NCI-H1092 (cell line): ENCODE measurements at regions not wholly inside any gene's neighbourhood (a gene's known extent, or its start where the extent isn't known, plus 50 kb on each side); places are given as distances from the start of the nearest gene placed in this dataset.
"Not testable (repeated sequence)": the region's sequence is repeated elsewhere in the genome, so short reads cannot be mapped to it uniquely, and the experiment has no call there.

Experiments
- DNase-seq: peaks from one replicate; lab custom pipeline; 2025; lab: John Stamatoyannopoulos, UW

DNA sequence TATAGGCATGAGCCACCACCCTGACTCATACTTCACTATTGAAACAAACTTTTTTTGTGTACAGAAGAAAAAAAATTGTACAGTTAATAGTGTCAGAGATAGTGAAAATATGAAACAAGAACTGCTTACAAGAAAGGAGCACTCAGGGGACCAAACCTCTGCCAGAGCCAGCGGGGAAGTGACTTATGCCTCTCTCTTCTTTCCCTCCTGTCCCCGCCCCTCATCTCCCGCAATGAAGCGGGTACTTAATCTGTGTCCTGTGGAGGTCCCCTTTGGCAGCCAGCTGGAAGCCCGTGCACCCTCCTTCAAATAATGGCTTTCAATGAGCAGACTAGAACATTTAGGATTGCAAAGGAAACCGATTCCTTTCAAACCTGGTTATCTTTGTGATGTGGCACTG is 51.5 kb downstream of the PPIAL4A start:
- not testable (repeated sequence) for DNase-seq

DNA sequence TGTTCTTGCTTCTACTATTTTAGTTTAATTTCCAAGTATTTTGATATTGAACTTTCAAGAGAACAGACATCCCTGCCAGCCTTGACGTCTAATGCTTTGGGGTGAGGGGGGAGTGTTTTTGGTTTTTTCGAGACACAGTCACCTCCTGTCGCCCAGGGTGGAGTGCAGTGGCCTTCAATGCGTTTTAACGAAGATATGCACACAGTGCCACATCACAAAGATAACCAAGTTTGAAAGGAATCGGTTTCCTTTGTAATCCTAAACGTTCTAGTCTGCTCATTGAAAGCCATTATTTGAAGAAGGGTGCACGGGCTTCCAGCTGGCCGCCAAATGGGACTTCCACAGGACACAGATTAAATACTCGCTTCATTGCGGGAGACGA is 52.3 kb downstream of the PPIAL4A start:
- not testable (repeated sequence) for DNase-seq

DNA sequence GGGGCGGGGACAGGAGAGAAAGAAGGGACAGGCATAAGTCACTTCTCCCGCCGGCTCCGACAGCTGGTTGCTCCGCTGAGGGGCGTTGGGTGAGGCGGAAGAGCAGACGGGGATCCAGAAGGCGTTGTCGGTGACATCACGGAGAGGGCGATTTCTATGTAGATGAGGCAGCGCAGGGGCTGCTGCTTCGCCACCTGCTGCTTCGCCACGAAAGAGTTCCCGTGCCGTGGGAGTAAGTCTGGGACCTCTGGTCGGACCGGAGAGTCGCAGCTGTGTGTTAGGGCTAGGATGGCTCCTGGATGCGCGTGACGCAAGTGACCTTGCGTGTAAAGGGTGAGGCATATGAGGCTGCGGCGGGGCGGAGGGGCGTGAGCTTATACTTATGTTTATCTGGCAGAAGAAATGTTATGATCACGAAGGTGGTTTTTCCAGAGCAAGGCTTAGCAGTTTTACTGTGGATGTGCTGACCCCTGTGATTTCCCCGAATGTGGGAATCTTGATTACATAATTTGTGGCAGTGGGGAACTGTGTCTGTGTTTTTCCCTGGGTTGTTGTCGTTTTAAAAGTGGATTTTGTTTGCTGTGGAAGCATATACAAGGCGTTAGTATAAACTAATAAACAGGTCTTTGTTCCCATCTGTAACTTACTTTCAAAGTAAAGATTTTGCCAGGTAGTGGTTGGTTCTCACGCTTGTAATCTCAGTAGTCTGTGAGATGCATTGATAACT is 52.8 kb downstream of the PPIAL4A start:
- not testable (repeated sequence) for DNase-seq

DNA sequence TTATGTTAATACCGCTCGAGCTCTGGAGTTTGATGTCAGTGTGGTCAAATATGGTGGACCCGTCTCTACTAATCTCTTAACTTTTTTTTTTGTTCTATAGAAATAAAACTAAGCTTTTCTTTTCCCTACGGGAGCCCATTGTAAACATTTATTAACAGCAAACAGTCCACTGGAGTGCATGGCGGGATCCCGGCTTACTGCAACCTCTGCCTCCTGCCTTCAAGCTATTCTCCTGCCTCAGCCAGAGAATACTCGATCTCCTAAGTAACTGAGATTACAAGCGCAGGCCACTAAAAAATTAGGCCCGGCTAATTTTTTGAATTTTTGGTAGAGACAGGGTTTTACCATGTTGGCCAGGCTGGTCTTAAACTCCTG is 53.4 kb downstream of the PPIAL4A start:
- not testable (repeated sequence) for DNase-seq

DNA sequence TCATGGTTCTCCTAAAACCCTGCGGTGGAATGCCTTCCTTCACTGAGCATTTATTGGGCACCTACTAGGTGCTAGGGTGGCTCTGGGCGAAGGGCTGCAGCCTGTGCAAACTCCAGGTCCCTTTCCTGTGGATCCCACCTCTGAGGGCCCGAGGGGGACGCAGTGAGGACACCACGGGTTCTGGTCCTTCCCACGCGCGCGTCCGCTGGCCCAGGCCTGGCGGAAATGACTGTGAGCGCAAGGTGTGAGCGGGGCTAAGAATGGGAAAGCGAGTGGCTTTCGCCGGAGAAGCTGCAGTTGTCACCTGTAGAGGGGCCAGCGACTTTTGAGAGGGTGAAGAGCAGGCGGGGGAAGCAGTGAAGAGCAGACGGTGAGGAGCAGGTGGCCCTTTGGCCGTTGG is 55.1 kb downstream of the PPIAL4A start:
- not testable (repeated sequence) for DNase-seq

DNA sequence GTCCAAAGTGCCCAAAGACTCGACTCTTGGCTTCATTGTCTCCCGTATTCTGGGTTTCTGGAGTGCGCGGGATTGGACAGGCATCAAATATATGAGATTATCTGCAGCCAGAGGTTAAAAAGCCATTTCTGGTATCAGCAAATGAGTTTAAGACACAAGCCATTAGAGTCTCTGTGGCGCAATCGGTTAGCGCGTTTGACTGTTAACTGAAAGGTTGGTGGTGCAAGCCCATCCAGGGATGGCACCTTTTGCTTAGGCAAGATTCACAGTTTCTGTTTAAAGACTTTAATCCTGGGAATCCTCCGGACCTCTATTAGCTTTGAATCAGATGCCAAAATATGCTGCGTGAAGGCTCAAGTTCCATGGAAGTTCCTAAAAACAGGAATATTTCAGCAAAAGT is 55.6 kb downstream of the PPIAL4A start:
- not testable (repeated sequence) for DNase-seq

DNA sequence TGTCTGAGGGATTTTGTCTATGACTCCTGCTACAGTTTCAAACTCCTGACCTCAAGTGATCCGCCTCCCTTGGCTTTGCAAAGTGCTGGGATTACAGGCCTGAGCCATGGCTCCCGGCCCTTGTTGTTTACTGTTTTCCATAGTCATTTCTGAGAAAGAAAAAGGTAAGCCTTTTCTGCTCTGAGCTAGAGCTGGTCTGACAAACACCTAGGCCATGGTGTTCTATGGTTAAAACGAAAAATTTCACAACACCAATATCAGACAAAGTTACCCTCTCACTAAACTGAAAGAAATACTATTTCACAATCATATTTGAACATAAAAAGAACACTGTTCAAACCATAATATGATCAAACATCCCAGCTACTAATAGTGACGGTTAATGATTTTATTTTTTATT is 57.5 kb downstream of the PPIAL4A start:
- not testable (repeated sequence) for DNase-seq

DNA sequence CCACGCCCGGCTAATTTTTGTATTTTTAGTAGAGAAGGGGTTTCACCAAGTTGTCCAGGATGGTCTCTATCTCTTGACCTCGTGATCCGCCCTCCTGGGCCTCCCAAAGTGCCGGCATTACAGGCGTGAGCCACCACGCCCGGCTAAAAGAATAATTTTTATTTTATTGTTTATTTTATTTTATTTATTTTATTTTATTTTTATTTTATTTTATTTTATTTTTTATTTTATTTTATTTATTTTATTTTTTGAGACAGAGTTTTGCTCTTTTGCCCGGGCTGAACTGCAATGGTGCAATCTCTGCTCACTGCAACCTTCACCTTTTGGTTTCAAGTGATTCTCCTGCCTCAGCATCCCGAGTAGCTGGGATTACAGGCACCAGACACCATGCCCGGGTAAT is 60.2 kb downstream of the PPIAL4A start:
- DNase-seq, result not testable (repeated sequence)

DNA sequence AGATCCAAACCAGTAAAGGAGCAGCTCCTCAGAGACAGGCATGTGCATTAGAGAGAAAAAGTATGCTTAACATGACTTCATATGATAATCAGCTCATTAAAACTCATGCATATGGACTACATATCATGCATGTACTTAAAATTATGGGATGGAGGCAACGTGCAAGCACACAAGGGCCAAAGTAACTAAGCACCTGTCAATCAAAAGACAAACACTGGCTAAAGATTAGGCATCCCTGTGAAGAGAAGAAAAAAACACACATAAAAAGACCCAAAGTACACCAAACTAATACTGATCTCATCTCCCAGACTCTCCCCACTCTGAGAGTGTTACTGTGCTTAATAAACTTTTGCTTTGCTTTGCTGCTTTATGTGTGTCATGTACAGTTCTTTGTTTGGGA is 61.1 kb downstream of the PPIAL4A start:
- not testable (repeated sequence) for DNase-seq

DNA sequence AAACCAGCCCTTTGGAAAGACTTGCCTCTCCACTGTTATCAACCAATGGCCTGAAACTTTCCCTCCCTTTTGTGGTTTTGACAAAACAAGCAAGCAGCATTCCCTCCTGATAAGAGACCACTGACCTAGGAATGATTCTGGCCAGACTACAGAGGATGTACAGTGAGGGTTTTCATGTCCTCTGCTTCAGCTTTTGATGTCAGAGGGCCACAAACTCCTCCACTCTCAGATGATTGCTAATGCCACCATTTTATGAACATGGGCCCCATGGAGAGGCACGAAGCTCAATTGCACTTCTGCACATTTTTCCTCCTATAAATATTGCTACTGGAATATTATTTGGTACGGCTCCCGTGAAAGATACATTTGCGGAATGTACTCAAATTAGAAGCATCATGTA is 61.5 kb downstream of the PPIAL4A start:
- DNase-seq, result not testable (repeated sequence)

DNA sequence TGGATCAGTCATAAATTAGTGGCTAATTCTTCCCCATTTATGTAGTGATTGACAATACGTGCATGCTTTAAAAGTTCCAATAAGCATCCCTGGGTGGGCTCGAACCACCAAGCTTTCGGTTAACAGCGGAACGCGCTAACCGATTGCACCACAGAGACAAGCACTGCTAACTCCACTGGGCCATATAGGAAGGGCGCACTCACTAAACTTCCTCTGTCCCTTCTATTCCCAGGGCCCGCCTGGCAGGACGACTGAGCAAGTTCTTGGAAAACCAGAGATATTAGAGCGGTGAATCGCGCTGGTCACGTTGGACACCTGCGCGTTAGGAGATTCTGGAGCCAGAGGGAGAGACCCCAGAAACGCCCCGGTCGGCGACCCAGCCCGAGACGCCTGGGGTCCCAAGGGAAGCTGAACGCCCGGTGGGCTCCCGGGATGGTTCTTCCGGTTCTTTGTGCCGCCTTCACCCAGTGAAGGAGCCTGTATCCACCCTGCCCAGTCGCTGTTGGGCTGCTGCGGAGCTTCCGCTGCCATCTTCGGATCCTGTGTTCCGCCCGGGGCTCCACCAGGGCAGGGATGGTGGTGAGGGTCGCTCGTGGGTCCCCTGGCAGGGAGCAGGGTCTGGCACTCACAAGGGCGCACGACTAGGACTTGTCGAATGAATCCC is 62.8 kb downstream of the PPIAL4A start:
- DNase-seq, result not testable (repeated sequence)

DNA sequence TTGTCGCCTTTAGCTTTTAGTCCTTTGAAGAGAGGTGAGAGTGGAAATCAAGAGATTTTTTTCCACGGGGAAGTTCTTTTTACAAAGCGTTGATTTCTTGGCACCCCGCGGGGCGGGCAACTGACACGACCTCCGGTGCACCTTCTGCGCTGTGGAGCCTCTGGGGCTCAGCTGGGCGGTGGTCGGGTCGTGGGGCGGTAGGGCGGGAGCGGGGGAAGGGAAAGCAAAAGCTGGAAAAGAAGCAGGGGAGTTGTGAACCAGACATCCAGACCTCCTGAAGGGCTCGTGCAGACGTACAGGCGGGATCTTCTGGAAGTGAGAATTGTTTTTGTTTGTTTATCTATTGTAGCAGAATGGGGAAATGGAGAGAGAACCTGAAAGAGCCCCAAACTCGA is 63.3 kb downstream of the PPIAL4A start:
- DNase-seq, result not testable (repeated sequence)

DNA sequence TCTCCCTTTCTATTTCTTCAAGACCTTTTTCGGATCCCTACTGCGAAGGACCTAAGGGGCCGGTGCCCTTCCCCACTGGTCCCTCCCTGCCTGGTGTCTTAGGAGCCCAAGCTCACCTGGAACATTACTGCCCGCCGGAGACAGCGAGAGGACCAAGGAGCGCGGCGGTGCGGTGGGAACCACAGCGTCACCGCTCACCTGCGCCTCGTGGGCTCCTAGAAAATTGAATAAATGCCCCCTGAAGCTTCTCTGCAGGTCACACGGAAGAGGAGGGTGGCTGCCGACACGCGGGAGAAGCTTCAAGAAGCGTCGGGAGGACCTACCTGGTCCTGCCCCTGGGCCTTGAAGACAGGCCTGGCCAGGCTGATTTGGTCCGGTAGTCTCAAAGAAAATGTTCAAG is 65.2 kb downstream of the PPIAL4A start:
- DNase-seq, result no peak

DNA sequence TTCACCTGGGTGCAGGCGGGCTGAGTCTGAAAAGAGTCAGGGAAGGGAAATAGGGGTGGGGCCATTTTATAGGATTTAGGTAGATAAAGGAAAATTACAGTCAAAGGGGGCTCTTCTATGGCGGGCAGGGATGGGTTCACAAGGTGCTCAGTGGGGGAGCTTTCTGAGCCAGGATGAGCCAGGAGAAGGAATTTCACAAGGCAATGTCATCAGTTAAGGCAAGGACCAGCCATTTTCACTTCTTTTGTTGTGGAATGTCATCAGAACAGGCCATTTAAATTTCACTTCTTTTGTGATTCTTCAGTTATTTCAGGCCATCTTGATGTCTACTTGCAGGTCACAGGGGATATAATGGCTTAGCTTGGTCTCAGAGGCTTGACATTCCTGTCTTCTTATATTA is 66.4 kb downstream of the PPIAL4A start:
- DNase-seq, result not testable (repeated sequence)

DNA sequence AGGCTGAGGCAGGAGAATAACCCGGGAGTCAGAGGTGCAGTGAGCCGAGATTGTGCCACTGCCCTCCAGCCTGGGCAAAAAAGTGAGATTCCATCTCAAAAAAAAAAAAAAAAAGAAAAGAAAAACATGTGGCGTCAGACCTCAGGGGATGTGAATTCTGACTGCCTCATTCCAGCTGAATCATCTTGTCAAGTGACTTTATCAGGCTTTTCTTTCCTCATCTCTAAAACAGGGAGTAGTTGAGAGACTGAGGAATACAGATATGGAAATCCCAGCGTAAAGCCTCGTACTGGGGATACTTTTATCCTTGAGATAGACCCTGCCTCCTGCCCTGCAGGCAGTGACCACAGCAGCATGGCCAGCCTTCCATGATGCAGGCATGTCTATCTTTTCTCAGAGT is 76.4 kb downstream of the PPIAL4A start:
- DNase-seq, result not testable (repeated sequence)

DNA sequence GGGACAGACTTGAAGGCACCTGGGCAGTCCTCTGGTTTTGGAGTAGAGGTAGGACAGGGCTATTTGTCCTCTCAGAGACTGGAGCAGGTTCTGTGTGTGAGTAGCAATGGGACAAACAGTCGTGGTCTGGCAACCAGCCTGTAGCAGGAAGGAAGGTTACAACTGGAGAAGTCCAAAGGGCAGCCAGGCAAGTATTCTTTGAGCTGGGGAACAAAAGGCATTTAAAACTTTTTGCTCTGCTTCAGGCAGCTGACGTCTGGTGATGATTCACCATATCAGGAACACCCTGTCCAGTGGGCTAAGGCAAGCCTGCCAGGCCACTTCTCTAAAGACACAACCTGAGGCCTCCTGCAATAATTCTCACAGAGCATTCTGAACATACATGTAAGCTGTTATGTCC is 83.3 kb downstream of the PPIAL4A start:
- DNase-seq, result not testable (repeated sequence)

DNA sequence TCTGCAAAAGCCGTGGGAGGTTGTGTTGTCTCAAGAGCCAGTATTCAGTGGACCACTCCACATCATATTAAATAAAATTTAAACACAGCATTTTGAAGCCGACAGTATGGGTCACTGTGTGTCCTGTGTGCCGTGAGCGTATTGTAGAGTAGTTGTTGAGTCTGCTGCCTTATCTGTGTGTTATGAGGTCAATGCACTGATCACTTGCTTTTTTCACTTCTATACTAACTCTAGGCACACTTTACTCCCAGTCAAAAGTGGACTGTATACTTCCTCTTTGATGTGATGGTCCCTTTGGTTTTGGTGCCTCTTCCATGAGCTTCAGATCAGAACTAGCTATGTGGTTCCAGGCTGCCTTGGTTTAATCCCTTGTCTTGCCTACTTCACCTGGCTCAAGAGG is 84.3 kb downstream of the PPIAL4A start:
- DNase-seq, result not testable (repeated sequence)

DNA sequence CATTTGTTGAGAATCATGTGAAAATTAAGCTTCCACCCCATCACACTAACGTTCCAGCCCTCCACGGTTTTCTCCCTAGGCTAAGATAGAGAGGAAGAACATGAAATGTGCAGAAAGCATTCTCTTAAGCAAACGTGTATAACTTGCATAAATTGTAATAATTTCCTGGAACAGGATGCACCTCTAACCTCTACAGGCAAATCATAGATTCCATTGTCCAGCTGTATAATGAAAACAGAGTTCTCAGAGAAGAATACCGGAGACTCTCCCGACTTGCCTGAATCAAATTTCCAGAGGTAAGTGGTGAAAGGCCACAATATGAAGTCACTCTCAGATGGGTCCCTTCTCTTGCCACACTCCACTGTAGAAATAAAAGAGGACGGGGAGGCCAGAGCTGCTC is 87.7 kb downstream of the PPIAL4A start:
- not testable (repeated sequence) for DNase-seq

DNA sequence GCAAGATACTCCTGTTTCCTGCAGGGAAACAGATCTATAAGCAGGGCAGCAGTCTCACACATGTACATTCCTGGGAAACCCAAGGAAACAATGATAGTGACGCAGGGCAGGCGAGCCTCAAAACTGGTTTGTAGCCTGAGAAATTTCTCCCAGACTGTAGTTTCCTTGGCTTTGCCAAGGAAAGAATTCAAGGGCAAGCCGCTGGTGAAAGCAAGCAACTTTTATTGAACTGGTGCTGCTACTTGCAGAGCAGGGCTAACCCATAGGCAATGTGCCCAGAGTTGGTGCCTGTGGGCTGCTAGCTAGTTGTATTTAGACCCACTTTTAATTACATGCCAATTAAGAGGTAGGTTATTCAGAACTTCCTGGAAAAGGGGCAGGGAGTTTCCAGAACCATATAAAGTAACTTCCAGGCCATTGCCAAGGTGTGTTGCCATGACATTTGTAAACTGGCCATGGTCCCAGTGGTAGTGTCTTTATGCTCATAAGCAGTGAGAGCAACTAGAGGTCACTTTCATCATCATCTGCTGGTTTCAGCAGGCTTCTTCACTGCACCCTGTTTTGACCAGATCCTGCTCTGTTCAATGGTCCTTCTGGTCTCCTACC is 92.0 kb downstream of the PPIAL4A start:
- not testable (repeated sequence) for DNase-seq

DNA sequence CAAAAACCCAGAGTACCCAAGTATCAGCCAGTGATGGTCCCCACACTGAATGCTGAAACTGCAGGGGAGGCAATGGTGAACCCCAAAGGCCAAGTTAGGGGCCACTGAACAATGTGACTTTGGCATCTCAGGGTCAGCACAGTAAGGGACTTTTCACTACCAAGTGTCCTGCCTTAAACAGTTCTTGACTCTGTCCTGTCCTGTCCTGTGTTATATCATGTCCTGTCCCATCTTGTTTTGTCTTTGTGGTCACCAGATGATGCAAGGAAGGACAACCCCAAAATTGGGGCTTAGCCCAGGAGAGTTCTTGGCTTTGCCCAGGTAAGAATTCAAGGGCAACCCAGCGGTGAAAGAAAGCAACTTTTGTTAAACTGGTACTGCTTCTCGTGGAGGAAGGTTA is 105.0 kb downstream of the PPIAL4A start:
- DNase-seq, result not testable (repeated sequence)

DNA sequence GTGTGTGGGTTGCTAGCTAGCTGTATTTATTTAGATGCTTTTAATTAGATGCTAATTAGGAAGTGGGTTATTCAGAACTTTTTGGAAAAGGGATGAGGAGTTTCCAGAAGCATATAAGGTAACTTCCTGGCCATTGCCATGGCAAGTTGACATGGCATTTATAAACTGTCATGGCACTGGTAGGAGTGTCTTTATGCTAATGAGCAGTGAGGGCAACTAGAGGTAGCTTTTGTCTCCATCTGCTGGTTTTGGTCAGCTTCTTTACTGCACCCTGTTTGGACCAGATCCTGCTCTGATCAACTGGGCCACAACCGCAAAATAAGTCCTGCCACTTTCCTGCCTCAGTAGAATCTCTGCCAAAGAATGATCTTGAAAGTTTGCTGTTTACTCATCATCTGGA is 105.5 kb downstream of the PPIAL4A start:
- DNase-seq, result not testable (repeated sequence)

DNA sequence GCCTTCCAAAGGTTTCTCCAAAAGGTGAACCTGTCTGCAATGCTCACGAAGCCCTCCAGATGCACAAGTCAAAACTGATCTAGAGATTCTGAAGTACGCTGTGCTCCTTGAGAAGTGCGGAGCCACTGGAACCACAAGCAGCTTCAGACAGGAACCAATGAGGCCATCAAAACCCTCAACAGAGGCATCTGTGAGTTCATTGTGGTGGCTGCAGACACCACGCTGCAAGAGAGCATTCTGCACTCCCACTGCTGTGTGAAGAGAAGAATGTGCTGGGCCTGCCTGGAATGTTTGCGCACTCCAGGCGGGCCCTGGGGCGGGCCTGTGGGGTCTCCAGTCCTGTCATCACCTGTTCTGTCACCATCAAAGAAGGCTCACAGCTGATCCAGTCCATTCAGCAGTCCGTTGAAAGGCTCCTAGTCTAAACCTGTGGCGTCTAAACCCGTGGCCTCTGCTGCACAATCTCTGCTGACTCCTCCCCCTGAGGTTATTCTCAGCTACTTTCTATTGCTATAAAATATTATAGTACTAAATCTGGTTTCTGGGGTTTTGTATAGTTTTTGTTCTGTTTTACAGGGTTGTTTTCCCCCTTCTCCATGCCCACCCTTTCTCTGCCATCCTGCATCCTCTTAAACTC is 111.6 kb downstream of the PPIAL4A start:
- DNase-seq, result not testable (repeated sequence)

DNA sequence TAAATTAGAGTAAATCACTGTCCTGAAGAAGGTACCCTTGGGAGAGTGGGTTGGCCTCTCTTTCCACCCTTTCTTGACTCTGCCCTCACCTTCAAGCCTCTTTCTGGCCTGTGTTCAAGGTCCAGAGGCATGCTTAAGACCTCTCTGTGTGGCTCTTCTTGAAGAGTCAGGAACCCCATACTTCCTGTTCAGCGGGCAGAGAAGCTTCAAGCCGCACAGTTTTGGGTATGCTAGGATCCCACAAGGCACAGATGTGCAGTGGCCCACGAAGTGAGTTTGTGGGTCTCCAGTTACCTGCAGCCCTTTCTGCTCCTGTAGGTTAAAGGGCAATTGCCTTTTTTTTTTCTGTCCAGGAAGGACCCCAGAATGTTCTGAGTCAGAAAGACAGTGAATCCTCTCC is 113.7 kb downstream of the PPIAL4A start:
- DNase-seq, result not testable (repeated sequence)
